Fibroblast of gingiva (primary cell): ENCODE measurements at regions not wholly inside any gene's neighbourhood (a gene's known extent, or its start where the extent isn't known, plus 50 kb on each side); places are given as distances from the start of the nearest gene placed in this dataset.
A peak's percentile ranks its signal among the peaks of the same experiment; 100 is the strongest.

Source experiments
- DNase-seq: peaks from one replicate; pipeline ENCODE4 v3.0.0-alpha.2; 2011; ENCODE audit warnings: low read depth

GRCh38 chr18:55880617-55881016, 292.6 kb upstream of the TCF4 start:
- no peak for DNase-seq

- no peak for DNase-seq
These were observed 291.3 kb upstream of the TCF4 start for GRCh38 chr18:55879331-55879730.

GRCh38 chr18:55878224-55878623, 290.2 kb upstream of the TCF4 start:
- DNase-seq = no peak

GRCh38 chr18:55877321-55877720, 289.3 kb upstream of the TCF4 start:
- DNase-seq = no peak

- no peak for DNase-seq
These were observed 288.3 kb upstream of the TCF4 start for GRCh38 chr18:55876254-55876653.

- DNase-seq = no peak
These were observed 287.4 kb upstream of the TCF4 start for GRCh38 chr18:55875371-55875901.

GRCh38 chr18:55869556-55870501, 281.8 kb upstream of the TCF4 start:
- peak; percentile 47 for DNase-seq

- no peak for DNase-seq
These were observed 280.9 kb upstream of the TCF4 start for GRCh38 chr18:55868909-55869308.

- no peak for DNase-seq
These were observed 278.9 kb upstream of the TCF4 start for GRCh38 chr18:55866886-55867285.

GRCh38 chr18:55866006-55866405, 278.0 kb upstream of the TCF4 start:
- no peak for DNase-seq

GRCh38 chr18:55864281-55864680, 276.3 kb upstream of the TCF4 start:
- DNase-seq = no peak

- peak; percentile 82 for DNase-seq
These were observed 275.9 kb upstream of the TCF4 start for GRCh38 chr18:55863876-55864275.

- no peak for DNase-seq
These were observed 275.4 kb upstream of the TCF4 start for GRCh38 chr18:55863391-55863706.

- no peak for DNase-seq
These were observed 274.9 kb upstream of the TCF4 start for GRCh38 chr18:55862693-55863390.

GRCh38 chr18:55861266-55861665, 273.3 kb upstream of the TCF4 start:
- peak; percentile 55 for DNase-seq

GRCh38 chr18:55858661-55859515, 270.9 kb upstream of the TCF4 start:
- DNase-seq = peak; percentile 74

- DNase-seq = no peak
These were observed 270.0 kb upstream of the TCF4 start for GRCh38 chr18:55857956-55858355.

GRCh38 chr18:55857409-55857808, 269.4 kb upstream of the TCF4 start:
- no peak for DNase-seq

GRCh38 chr18:55856679-55857078, 268.7 kb upstream of the TCF4 start:
- no peak for DNase-seq

GRCh38 chr18:55856229-55856628, 268.2 kb upstream of the TCF4 start:
- peak; percentile 16 for DNase-seq

GRCh38 chr18:55853268-55853667, 265.3 kb upstream of the TCF4 start:
- DNase-seq = no peak

- DNase-seq = no peak
These were observed 262.9 kb upstream of the TCF4 start for GRCh38 chr18:55850904-55851303.
